GM12878 (cell line): ENCODE measurements at regions not wholly inside any gene's neighbourhood (a gene's known extent, or its start where the extent isn't known, plus 50 kb on each side); places are given as distances from the start of the nearest gene placed in this dataset.

Source experiments
- EGR1 ChIP-seq, 2 experiments: IDR thresholded peaks; 1 replicate in 1 of 2; 2 replicates in 1 of 2; pipeline ENCODE4 v1.6.1; 2011 to 2012; ENCODE audit warnings: low read depth in 2 of 2, low read length in 2 of 2, borderline replicate concordance in 1 of 2, mild to moderate bottlenecking in 1 of 2, moderate library complexity in 1 of 2
- FOS ChIP-seq: IDR thresholded peaks from 3 replicates; pipeline ENCODE4 v1.6.1; 2011; ENCODE audit warnings: borderline replicate concordance; ENCODE audit not compliant: insufficient read length; ENCODE audit errors: extremely low read depth
- MXI1 ChIP-seq: fragments of 150-350 bp; IDR thresholded peaks from 2 replicates; pipeline ENCODE4 v1.6.1; 2011; ENCODE audit warnings: low read depth, mild to moderate bottlenecking, inconsistent platforms, low read length, improper control_type of control experiment
- YBX1 ChIP-seq: fragments of 450-650 bp; IDR thresholded peaks from 2 replicates; pipeline ENCODE4 v1.6.1; 2016; ENCODE audit warnings: antibody characterized with exemption
- TF ChIP-seq, protein P1 (sequence below), 3 experiments: IDR thresholded peaks in 2 of 3; conservative IDR thresholded peaks in 1 of 3; 2 replicates each; pipeline ENCODE4 v1.5.1; 2011; ENCODE audit warnings: low read depth in 3 of 3, low read length in 3 of 3, mild to moderate bottlenecking in 3 of 3, control low read depth in 2 of 3, moderate library complexity in 2 of 3, inconsistent platforms in 1 of 3, mixed read lengths in 1 of 3; ENCODE audit not compliant: control insufficient read depth in 2 of 3, insufficient read depth in 1 of 3; ENCODE audit errors: extremely low read depth in 1 of 3

DNA sequence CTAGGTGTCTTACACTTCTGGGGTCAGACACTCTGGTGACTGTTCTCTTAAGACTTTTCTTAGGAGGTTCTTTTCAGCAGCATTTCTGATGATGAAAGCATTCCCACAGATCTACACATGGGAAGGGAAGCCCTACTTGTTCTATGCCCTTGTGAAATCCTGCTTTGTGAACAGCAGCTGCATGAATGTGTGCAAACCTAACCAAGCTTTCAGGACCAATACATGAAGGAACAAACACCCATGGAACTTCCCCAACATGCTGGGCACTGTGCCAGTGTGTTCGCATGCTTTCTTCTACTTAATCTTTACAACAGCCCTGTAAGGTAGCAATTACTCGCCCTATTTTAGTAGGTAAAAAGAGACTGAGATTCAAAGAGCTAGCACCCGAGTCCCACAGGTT lies 439.9 kb upstream of the KLF4 start:
- no peak for TF ChIP-seq EGR1 (IDR thresholded peaks at IDR 0.05; ENCODE audit: borderline replicate concordance in 1 of 2, low read depth in 2 of 2, low read length in 2 of 2)
- no peak for TF ChIP-seq MXI1
- no peak for TF ChIP-seq FOS
- TF ChIP-seq, protein P1, sequence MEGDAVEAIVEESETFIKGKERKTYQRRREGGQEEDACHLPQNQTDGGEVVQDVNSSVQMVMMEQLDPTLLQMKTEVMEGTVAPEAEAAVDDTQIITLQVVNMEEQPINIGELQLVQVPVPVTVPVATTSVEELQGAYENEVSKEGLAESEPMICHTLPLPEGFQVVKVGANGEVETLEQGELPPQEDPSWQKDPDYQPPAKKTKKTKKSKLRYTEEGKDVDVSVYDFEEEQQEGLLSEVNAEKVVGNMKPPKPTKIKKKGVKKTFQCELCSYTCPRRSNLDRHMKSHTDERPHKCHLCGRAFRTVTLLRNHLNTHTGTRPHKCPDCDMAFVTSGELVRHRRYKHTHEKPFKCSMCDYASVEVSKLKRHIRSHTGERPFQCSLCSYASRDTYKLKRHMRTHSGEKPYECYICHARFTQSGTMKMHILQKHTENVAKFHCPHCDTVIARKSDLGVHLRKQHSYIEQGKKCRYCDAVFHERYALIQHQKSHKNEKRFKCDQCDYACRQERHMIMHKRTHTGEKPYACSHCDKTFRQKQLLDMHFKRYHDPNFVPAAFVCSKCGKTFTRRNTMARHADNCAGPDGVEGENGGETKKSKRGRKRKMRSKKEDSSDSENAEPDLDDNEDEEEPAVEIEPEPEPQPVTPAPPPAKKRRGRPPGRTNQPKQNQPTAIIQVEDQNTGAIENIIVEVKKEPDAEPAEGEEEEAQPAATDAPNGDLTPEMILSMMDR (IDR thresholded peaks at IDR 0.05 in 2 of 3, conservative IDR thresholded peaks at IDR 0.05 in 1 of 3; ENCODE audit: control insufficient read depth in 2 of 3, extremely low read depth in 1 of 3, insufficient read depth in 1 of 3, low read depth in 3 of 3, low read length in 3 of 3) = no peak
- TF ChIP-seq YBX1 = no peak
